GM12873 (cell line): ENCODE measurements at regions not wholly inside any gene's neighbourhood (a gene's known extent, or its start where the extent isn't known, plus 50 kb on each side); places are given as distances from the start of the nearest gene placed in this dataset.

Experiments used
- CTCF ChIP-seq: IDR thresholded peaks from 2 replicates; pipeline ENCODE4 v1.5.1; 2012; ENCODE audit warnings: low read depth, mild to moderate bottlenecking, moderate library complexity, low read length, control low read depth; ENCODE audit not compliant: insufficient read depth; ENCODE audit errors: missing control alignments

GRCh38 chr5:2188137-2188536, 305.4 kb upstream of the IRX4 start:
- TF ChIP-seq CTCF, result no peak

- no peak for TF ChIP-seq CTCF
Observed at GRCh38 chr5:2187687-2188086, 305.0 kb upstream of the IRX4 start.

GRCh38 chr5:2187156-2187555, 304.4 kb upstream of the IRX4 start:
- TF ChIP-seq CTCF, result no peak

GRCh38 chr5:2186472-2187015, 303.8 kb upstream of the IRX4 start:
- TF ChIP-seq CTCF, result no peak

- no peak for TF ChIP-seq CTCF
Observed at GRCh38 chr5:2185646-2186471, 303.1 kb upstream of the IRX4 start.

GRCh38 chr5:2184563-2185540, 302.1 kb upstream of the IRX4 start:
- no peak for TF ChIP-seq CTCF

- no peak for TF ChIP-seq CTCF
Observed at GRCh38 chr5:2184026-2184366, 301.3 kb upstream of the IRX4 start.
